ENCODE measurements at regions not wholly inside any gene's neighbourhood (a gene's known extent, or its start where the extent isn't known, plus 50 kb on each side); places are given as distances from the start of the nearest gene placed in this dataset.
A peak's percentile ranks its signal among the peaks of the same experiment; 100 is the strongest.

- no peak for DNase-seq
These were observed 973.1 kb downstream of the TMEM182 start for GRCh38 chr2:103734911-103735310.

DNA sequence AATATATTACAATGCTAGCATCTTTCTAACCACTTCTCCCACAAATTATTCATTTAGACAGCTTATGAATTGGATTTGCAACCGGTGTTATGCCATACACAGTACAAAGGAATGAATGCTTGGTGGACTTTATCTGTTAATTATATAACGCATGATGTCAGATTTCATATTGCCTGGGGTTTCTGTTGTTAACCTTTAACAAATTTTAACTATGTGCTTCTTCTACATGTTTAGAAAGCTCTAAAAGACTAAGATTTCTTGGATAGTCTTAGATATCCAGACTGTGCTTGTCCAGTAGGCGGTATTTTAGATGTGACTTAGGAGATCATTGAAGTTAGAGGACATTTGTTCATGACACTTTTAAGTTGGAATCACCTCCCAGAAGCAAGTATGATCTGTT is 976.3 kb downstream of the TMEM182 start:
- DNase-seq = no peak

DNA sequence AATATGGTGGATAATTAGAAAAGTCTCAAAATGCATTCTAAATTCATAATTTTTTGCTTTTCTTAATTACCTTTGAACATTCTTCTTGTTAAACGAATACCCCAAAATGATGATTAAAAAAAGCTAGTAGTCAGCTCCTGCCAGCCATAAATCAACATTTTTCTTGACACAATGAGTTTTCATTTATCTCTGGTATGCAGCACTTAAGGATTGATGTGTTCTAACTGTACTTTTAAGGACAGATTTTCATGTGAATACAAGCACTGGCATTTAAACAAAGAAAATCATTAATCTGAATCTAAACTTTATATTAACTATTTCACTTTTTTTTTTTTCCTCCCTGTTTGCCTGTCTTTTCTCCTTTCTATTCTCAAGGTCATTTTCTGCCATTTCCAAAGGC is 976.8 kb downstream of the TMEM182 start:
- DNase-seq = no peak

GRCh38 chr2:103739186-103739585 is 977.4 kb downstream of the TMEM182 start:
- DNase-seq = no peak

DNA sequence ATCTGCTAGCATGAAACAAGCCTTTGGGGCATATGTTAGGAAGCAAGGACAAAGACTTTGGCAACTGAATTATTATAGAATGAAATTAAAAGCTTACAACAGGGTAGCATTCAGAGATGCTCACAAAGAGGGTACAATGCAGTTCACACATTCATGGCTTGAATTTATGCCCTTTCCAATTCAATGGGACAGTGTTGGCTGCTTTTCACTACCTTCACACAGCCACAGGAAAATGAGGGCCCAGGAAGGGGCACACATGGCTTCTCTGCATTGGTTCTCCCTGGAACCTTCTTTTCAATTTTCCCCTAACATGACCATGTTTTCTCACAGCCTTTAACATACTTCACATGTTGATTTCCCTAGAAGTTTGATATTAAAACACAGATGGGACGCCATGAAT is 978.1 kb downstream of the TMEM182 start:
- no peak for DNase-seq

- DNase-seq = no peak
These were observed 978.8 kb downstream of the TMEM182 start for GRCh38 chr2:103740631-103741030.

GRCh38 chr2:103743195-103743594 is 981.4 kb downstream of the TMEM182 start:
- no peak for DNase-seq

DNA sequence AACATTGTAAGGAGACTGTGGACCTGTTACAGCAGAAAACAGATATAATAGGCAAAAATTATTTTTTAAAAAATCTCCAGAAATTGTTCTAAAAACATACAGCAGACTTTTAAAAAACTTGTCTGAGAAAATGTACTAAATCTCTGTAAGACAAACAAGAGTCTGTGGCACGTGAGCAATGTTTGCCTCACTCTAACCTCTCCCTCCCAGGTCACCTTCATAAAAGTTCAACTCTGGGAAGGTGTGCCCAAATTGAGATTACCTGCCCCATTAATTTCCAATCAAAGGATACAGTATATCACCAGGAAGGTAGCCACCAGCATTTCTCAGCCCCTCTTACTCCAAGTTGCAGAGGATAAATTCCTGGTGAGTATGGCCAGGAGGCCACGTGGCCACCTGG is 992.7 kb downstream of the TMEM182 start:
- no peak for DNase-seq

DNA sequence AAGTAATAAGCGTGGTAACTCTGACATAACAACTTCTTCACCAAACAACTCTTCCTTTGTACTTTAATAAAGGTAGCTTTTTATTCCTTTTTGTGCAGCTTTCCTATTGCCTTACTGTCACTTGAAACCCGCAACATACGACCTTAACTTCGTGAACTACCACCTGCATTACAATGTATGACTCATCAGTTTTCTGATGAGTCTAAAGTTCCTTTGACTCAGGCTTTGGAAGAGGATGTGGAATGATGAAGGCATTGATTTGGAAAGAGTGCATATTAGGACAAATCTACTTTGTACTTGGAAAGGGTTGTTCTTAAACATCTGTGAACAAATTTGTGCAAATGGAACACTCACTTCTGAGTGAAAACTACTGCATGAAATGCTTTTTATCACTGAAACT is 1012.1 kb downstream of the TMEM182 start:
- no peak for DNase-seq

DNA sequence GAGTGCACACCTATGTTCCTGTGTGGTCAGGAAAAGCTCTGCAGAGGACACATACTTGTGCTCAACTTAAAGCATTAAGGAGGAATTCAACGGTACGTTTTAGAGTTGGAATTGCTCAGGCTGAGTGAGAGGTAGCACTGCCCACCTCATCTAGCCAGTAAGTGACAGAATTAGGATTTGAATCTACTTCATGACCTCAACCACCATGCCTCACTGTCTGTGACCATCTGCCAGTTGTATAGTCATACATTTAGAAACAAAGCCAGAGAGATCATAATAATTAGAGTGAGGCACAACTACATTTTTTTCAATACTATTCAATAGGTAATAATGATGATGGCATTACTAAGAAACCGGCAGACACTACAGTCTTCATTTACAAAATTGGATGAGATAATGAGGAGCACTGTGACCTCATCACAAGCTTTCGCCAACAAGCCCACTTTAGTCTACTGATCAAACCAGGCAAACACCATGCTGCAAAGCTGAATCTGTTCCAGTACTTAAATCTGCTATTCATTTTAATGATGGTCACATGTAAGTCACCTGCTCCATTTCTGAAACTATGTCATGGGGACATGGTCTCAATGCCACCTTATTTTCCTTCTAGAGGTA is 1018.4 kb downstream of the TMEM182 start:
- DNase-seq = no peak

GRCh38 chr2:103781313-103781712 is 1019.5 kb downstream of the TMEM182 start:
- no peak for DNase-seq

GRCh38 chr2:103784261-103784660 is 1022.4 kb downstream of the TMEM182 start:
- no peak for DNase-seq

GRCh38 chr2:103785432-103785831 is 1023.6 kb downstream of the TMEM182 start:
- no peak for DNase-seq

GRCh38 chr2:103785956-103786355 is 1024.1 kb downstream of the TMEM182 start:
- no peak for DNase-seq

DNA sequence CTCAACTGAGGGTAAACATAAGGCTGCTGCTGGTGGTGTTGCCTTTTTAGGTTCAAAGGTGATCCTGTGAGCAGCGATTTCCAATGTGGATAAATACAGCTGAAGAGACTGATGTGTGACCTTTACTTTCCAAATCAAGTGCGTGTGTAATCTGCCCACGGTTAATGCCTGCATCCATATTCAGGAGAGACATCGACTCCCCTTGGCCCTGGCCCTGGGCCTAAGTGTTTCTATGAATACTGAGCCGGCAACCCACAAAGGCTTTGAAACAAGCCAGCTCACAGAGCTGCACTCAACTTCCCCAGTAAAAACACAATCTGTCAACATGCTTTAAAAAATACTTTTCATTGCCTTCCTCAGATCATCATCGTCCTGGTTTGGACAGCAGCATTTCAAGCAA is 1026.6 kb downstream of the TMEM182 start:
- no peak for DNase-seq

DNA sequence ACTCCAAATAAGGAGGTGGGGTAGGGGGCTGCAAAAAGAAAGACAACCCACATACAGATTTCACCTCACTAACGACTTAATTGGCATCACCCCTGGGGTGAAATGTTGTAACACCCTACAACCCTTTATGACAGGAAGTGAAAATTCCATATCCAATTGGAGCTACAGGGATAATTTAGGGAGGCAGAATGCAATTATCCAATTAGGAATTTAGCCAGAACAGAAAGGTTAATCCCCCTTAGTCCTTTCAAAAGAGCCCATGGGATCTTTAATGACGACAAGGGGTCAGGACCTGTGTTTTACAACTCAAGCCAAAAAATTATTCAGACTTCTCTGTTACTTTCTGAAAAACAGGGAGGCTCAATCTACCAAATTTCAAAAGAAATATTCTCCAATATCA is 1027.1 kb downstream of the TMEM182 start:
- DNase-seq = no peak

DNA sequence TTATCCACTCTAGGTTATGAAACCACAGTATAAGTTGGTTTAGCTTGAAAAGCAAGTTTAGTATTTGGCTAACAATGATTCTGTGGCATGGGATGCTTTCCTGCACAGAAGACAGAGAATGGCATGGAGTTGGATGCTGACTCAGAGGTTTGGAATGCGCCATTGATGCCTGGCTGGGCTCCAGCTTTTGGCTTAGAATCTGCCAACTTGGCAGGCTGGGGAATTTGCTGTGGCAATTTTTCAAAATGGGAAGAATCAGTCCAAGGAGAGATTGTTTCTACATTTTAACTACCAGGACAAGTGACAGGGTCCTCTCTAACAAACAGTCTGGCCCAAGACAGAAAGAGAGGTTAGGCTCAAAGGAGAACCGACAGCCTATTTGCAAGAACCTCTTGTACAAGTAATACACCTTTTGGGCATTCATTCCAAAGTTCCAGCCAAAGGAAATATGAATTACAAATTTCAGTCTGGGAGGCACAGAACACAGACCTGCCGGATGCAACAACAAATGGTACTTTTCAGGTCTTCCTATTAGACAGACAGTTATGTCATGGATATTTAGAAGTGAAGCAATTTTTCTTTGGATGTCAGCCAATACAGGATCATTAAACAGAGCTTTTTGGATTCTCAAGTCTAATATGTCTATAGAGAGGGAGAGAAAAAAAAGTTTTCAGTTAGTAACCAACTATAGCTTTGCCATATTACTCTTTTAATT is 1027.7 kb downstream of the TMEM182 start:
- DNase-seq = peak; percentile 26

- no peak for DNase-seq
These were observed 1030.2 kb downstream of the TMEM182 start for GRCh38 chr2:103792042-103792441.

DNA sequence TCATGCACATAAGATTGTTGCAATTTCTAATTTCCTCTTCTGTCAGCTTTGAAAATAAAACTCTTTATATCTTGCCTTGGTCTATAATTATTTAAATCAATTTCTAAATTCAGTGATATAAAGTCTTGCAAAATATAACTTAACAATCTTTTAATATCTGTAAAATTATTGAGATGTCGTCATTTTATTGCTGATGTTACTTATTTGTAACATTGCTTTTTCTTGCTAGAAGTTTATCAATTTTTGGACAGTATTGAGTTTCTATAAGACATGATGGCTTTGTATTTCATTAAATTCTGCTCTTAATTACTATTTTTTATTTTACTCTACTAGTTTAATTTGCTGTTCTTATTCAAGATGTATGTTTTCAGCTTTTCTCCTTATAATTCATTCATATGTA is 1036.5 kb downstream of the TMEM182 start:
- DNase-seq = no peak

DNA sequence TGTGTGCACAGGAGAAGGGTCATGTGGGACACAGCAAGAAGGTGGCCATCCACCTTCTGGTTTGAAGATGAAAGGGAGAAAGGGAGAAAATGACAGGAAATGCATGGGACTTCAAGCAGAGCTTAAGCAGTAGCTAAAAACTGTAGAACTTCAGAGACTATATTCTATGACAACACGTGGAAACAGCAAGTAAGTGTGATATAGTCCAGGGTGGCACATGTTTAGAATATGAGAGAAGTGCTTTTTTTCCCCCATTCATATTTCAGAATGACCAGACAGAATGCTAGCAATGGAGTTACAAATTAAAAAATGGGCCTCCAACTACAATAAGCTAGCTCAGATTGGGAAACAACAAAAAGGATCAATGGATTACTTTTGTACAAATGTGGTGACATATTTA is 1042.2 kb downstream of the TMEM182 start:
- DNase-seq = no peak

DNA sequence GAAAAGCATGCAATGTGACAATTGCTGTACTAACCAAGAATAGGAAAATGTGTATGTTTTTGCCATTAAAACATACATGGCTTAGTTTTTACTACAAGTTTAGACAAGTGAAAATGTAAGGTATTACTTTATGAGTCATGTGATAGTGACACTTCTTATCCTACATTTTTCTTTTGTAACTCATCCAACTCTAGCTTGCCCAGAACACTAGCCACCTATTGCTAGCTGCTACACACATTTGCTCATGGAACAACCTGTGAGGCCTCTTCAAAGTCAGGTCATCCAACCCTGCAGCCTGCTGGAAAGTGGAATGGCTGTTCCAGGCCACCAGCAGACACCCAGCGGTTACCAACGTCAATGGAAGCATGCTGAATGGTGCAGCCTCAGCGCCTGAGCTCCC is 1043.9 kb downstream of the TMEM182 start:
- DNase-seq = no peak

GRCh38 chr2:103808814-103809213 is 1045.1 kb upstream of the POU3F3 start:
- DNase-seq = no peak

- no peak for DNase-seq
These were observed 1044.5 kb upstream of the POU3F3 start for GRCh38 chr2:103809415-103809814.

GRCh38 chr2:103809941-103810441 is 1043.9 kb upstream of the POU3F3 start:
- no peak for DNase-seq

DNA sequence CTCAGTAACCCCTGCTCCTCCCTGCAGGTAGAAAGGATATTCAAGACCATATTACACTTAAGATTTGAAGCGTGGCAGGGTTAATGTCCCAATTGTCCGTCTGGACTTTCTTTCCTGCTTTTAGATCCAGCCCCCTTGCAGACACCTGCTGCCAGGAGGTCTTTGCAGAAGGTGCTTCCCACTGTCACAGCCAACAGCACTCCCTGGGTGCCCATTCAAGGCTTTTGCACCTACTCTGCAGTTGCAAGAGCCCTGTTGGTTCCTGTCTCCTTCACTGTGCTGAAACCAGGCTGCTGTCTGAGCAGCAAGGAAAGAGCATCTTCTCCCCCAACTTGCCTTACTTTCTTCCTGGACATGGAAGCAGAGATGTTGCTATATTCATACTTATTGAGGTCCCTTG is 1043.0 kb upstream of the POU3F3 start:
- no peak for DNase-seq
